DOHH2 (cell line): ENCODE measurements at regions not wholly inside any gene's neighbourhood (a gene's known extent, or its start where the extent isn't known, plus 50 kb on each side); places are given as distances from the start of the nearest gene placed in this dataset.

ENCODE experiments used
- H3F3A ChIP-seq: fragments of 200-600 bp; sonication (generic), shearing (Covaris generic); 2 replicates; pipeline ENCODE4 v1.6.0; 2016; ENCODE audit warnings: antibody characterized with exemption, mild to moderate bottlenecking; ENCODE audit not compliant: control insufficient read depth, insufficient read depth
- H3K27ac ChIP-seq: fragments of 200-600 bp; sonication (generic); 2 replicates; pipeline ENCODE4 v1.5.1; 2014; ENCODE audit warnings: low read depth, mild to moderate bottlenecking, low read length, moderate library complexity
- H3K27me3 ChIP-seq: fragments of 200-600 bp; sonication (generic); 2 replicates; pipeline ENCODE4 v1.6.1; 2014; ENCODE audit warnings: mild to moderate bottlenecking, low read length, mixed read lengths; ENCODE audit not compliant: control insufficient read depth
- H3K36me3 ChIP-seq: fragments of 200-600 bp; sonication (generic); 2 replicates; pipeline ENCODE4 v1.6.1; 2014; ENCODE audit warnings: mild to moderate bottlenecking, low read length, moderate library complexity, mixed read lengths; ENCODE audit not compliant: control insufficient read depth
- H3K4me1 ChIP-seq: fragments of 200-600 bp; sonication (generic); 2 replicates; pipeline ENCODE4 v1.6.1; 2014; ENCODE audit warnings: mild to moderate bottlenecking, low read length, mixed read lengths; ENCODE audit not compliant: control insufficient read depth
- H3K4me2 ChIP-seq: fragments of 200-600 bp; sonication (generic); 2 replicates; pipeline ENCODE4 v1.6.0; 2014; ENCODE audit warnings: mild to moderate bottlenecking, low read length, moderate library complexity
- H3K4me3 ChIP-seq: fragments of 200-600 bp; sonication (generic); 2 replicates; pipeline ENCODE4 v1.5.1; 2014; ENCODE audit warnings: mild to moderate bottlenecking, low read length, mixed read lengths
- H3K79me2 ChIP-seq: fragments of 200-600 bp; sonication (generic); 2 replicates; pipeline ENCODE4 v1.6.1; 2014; ENCODE audit warnings: mild to moderate bottlenecking, low read length, mixed read lengths; ENCODE audit not compliant: control insufficient read depth
- H3K9me2 ChIP-seq: fragments of 200-600 bp; sonication (generic); replicated peaks from 2 replicates; pipeline ENCODE4 v1.6.1; 2014; ENCODE audit warnings: mild to moderate bottlenecking, low read length, mixed read lengths; ENCODE audit not compliant: control insufficient read depth
- H3K9me3 ChIP-seq: fragments of 200-600 bp; sonication (generic); 2 replicates; pipeline ENCODE4 v1.6.1; 2014; ENCODE audit warnings: antibody characterized with exemption, low read length, mixed read lengths; ENCODE audit not compliant: control insufficient read depth, insufficient read depth
- H4K20me1 ChIP-seq: fragments of 200-600 bp; sonication (generic); 2 replicates; pipeline ENCODE4 v1.6.0; 2014; ENCODE audit warnings: low read depth, mild to moderate bottlenecking, antibody characterized with exemption, low read length, moderate library complexity; ENCODE audit not compliant: control insufficient read depth, insufficient read depth
- EZH2phosphoT487 ChIP-seq: fragments of 200-600 bp; sonication (generic); IDR thresholded peaks from 2 replicates; pipeline ENCODE4 v1.6.1; 2017; ENCODE audit warnings: borderline replicate concordance, mild to moderate bottlenecking, antibody characterized with exemption, low read length, moderate library complexity, mixed read lengths
- TF ChIP-seq, protein P1 (sequence below): fragments of 200-600 bp; sonication (generic); IDR thresholded peaks from one replicate; pipeline ENCODE4 v1.5.1; 2014; ENCODE audit warnings: antibody characterized with exemption, mild to moderate bottlenecking, low read depth, low read length; ENCODE audit not compliant: poor library complexity, severe bottlenecking

DNA sequence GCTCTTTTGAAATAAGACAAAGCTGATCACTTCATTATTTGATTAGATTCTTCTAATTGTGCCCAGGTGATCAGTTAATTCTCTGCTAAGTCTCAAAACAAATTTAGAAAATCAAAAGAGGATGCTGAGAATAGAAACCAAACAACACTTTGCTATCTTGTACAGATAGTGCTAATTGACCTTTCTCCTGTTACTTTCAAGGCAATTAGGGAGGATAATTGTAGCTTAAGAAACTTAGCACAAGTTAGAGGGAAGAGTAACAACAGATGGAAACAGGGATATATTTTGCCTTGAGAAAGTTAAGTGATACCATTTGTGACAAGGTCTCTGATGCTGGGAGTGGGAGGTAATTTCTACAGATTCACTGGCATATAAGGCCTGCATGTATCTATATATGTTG, 344.8 kb upstream of the GRM7 start:
- Histone ChIP-seq H3F3A (no peaks in the 10 kb centered on the region), H4K20me1 (no peaks in the 10 kb centered on the region), H3K27me3 (no peaks in the 10 kb centered on the region), H3K36me3 (no peaks in the 10 kb centered on the region), H3K27ac (no peak overlapping the region), H3K4me2 (no peak overlapping the region), H3K9me2 (no peaks in the 10 kb centered on the region), H3K4me3 (no peak overlapping the region), H3K79me2 (no peaks in the 10 kb centered on the region), H3K4me1 (no peaks in the 10 kb centered on the region), H3K9me3 (no peaks in the 10 kb centered on the region)
- TF ChIP-seq, protein P1, sequence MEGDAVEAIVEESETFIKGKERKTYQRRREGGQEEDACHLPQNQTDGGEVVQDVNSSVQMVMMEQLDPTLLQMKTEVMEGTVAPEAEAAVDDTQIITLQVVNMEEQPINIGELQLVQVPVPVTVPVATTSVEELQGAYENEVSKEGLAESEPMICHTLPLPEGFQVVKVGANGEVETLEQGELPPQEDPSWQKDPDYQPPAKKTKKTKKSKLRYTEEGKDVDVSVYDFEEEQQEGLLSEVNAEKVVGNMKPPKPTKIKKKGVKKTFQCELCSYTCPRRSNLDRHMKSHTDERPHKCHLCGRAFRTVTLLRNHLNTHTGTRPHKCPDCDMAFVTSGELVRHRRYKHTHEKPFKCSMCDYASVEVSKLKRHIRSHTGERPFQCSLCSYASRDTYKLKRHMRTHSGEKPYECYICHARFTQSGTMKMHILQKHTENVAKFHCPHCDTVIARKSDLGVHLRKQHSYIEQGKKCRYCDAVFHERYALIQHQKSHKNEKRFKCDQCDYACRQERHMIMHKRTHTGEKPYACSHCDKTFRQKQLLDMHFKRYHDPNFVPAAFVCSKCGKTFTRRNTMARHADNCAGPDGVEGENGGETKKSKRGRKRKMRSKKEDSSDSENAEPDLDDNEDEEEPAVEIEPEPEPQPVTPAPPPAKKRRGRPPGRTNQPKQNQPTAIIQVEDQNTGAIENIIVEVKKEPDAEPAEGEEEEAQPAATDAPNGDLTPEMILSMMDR: no peak
- TF ChIP-seq EZH2phosphoT487: no peak

DNA sequence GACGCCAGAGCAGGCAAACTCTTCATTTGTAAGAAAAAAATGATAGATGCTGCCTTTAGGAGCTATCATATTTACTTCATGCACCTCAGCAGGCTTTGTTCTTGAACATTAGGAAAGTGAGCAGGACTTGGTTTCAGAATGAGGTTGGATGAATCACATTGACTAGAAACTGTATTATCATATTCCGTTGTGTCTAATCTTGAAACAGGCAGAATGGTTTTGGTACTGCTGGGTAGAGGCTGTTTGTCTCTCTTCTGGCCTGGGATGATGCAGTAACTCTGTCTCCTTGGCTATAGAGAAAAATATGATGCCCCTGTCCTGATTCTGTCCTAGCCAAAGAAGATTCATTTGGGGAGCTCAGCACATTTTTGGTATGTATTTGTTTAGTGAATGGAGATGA, 344.2 kb upstream of the GRM7 start:
- Histone ChIP-seq H3K36me3 (no peaks in the 10 kb centered on the region), H3K27ac (no peak overlapping the region)

DNA sequence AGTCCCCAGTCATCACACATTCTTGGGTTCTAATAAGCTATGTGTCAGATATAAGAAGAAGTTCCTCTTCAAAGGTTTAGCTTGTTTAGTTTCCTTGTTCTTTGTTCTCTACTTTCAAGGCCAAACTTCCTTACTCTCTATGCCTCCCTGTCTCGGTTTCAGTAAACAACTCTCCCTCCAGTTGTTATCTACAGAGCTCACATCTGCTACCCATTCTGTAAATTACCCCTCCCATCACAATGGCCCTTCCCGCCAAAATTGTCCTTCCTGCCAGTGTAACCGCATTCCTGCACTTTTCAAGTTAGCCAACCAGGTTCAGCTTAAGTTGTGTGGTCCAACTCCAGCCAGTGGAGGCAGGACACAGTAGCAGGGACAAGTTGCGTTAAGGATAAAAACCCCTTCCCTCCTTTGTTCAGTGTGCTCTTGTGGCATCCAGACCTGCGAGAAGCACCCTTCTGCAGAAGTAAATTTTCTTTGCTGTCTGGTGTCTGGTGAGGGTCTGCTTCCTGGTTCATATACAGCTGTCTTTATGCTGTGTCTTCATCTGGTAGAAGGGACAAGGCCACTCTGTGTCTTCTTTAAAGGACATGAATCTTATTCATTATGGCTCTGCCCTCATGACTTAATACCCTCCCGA, 342.1 kb upstream of the GRM7 start:
- TF ChIP-seq EZH2phosphoT487: no peak
- TF ChIP-seq, protein P1: no peak
- Histone ChIP-seq H3K9me2 (no peaks in the 10 kb centered on the region), H3F3A (no peaks in the 10 kb centered on the region), H4K20me1 (no peaks in the 10 kb centered on the region), H3K4me2 (no peak overlapping the region), H3K9me3 (no peaks in the 10 kb centered on the region), H3K36me3 (no peaks in the 10 kb centered on the region), H3K79me2 (no peaks in the 10 kb centered on the region), H3K4me1 (no peaks in the 10 kb centered on the region), H3K27ac (no peak overlapping the region), H3K27me3 (no peaks in the 10 kb centered on the region), H3K4me3 (no peak overlapping the region)

More for the DNA sequence above, 344.2 kb upstream of the GRM7 start:
- Histone ChIP-seq H3K27me3 (no peaks in the 10 kb centered on the region), H3K4me2 (no peak overlapping the region), H3K79me2 (no peaks in the 10 kb centered on the region), H3K9me3 (no peaks in the 10 kb centered on the region), H4K20me1 (no peaks in the 10 kb centered on the region), H3K4me3 (no peak overlapping the region), H3K4me1 (no peaks in the 10 kb centered on the region), H3F3A (no peaks in the 10 kb centered on the region), H3K9me2 (no peaks in the 10 kb centered on the region)
- TF ChIP-seq, protein P1: no peak
- TF ChIP-seq EZH2phosphoT487: no peak
